ENCODE measurements at regions not wholly inside any gene's neighbourhood (a gene's known extent, or its start where the extent isn't known, plus 50 kb on each side); places are given as distances from the start of the nearest gene placed in this dataset.

DNA sequence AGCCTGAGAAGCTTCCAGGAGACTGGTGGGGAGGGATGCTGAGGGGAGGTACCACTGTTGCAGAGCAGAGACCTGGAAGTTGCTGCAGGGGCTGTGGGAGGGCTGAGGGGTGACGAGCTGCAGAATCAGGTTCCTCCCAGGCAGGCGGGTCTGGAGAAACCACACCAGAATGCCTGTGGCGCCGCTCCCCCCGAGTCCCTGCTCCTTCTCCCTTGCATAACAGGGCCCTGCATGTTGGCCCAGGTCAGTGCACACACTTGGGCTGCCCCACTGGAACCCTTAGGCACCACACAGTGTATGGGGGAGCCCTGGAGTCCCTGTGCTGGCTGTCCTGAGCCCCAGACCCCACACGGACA, 60.4 kb downstream of the ARL4C start:
- TF ChIP-seq CTCF (IDR thresholded peaks at IDR 0.05) (no peak), POLR2A (IDR thresholded peaks at IDR 0.05) (no peak), POLR2AphosphoS5 (IDR thresholded peaks at IDR 0.05) (no peak)

Measured in prostate gland (tissue), 2 donors.